Smooth muscle cell (in vitro differentiated cells): ENCODE measurements at regions not wholly inside any gene's neighbourhood (a gene's known extent, or its start where the extent isn't known, plus 50 kb on each side); places are given as distances from the start of the nearest gene placed in this dataset.

ENCODE experiments used
- DNase-seq: peaks from one replicate; lab custom pipeline; 2025; ENCODE audit not compliant: unreplicated experiment; lab: John Stamatoyannopoulos, UW
- H2AFZ ChIP-seq: fragments of 200-600 bp; sonication (generic); 2 replicates; pipeline ENCODE4 v1.6.0; 2016; ENCODE audit warnings: antibody characterized with exemption, low read depth, mild to moderate bottlenecking
- H3F3A ChIP-seq: fragments of 200-600 bp; sonication (generic); 2 replicates; pipeline ENCODE4 v1.6.0; 2017; ENCODE audit warnings: antibody characterized with exemption, low read depth
- H3K27ac ChIP-seq: fragments of 200-600 bp; sonication (generic); 2 replicates; pipeline ENCODE4 v1.5.1; 2016; ENCODE audit warnings: low read depth, mild to moderate bottlenecking
- H3K27me3 ChIP-seq: fragments of 200-600 bp; sonication (generic); 2 replicates; pipeline ENCODE4 v1.6.1; 2016; ENCODE audit warnings: low read depth, mild to moderate bottlenecking
- H3K36me3 ChIP-seq: fragments of 200-600 bp; sonication (generic); 2 replicates; pipeline ENCODE4 v1.5.1; 2016; ENCODE audit warnings: low read depth
- H3K4me1 ChIP-seq: fragments of 200-600 bp; sonication (generic); 2 replicates; pipeline ENCODE4 v1.5.1; 2016; ENCODE audit warnings: low read depth
- H3K4me2 ChIP-seq: fragments of 200-600 bp; sonication (generic); 2 replicates; pipeline ENCODE4 v1.6.0; 2016; ENCODE audit warnings: mild to moderate bottlenecking
- H3K4me3 ChIP-seq: fragments of 200-600 bp; sonication (generic); 2 replicates; pipeline ENCODE4 v1.5.1; 2016; ENCODE audit warnings: mild to moderate bottlenecking
- H3K79me2 ChIP-seq: fragments of 200-600 bp; sonication (generic); 2 replicates; pipeline ENCODE4 v1.6.0; 2016; ENCODE audit warnings: low read depth, mild to moderate bottlenecking
- H3K9ac ChIP-seq: fragments of 200-600 bp; sonication (generic); 2 replicates; pipeline ENCODE4 v1.6.0; 2016; ENCODE audit warnings: low read depth
- H3K9me3 ChIP-seq: fragments of 200-600 bp; sonication (generic); replicated peaks from 2 replicates; pipeline ENCODE4 v1.5.1; 2016; ENCODE audit warnings: low read depth
- H4K20me1 ChIP-seq: fragments of 200-600 bp; sonication (generic); 2 replicates; pipeline ENCODE4 v1.6.0; 2016; ENCODE audit warnings: low read depth
- WGBS: methylation state at CpG from one replicate; pipeline ENCODE4 v1.1.7; 2016; ENCODE audit warnings: low lambda C conversion rate; 5-methylcytosine and 5-hydroxymethylcytosine counted together
- TF ChIP-seq, protein P1 (sequence below): fragments of 200-600 bp; sonication (generic); IDR thresholded peaks from 2 replicates; pipeline ENCODE4 v1.5.1; 2017; ENCODE audit warnings: borderline replicate concordance, mild to moderate bottlenecking, antibody characterized with exemption; ENCODE audit not compliant: insufficient read depth, poor library complexity, severe bottlenecking

DNA sequence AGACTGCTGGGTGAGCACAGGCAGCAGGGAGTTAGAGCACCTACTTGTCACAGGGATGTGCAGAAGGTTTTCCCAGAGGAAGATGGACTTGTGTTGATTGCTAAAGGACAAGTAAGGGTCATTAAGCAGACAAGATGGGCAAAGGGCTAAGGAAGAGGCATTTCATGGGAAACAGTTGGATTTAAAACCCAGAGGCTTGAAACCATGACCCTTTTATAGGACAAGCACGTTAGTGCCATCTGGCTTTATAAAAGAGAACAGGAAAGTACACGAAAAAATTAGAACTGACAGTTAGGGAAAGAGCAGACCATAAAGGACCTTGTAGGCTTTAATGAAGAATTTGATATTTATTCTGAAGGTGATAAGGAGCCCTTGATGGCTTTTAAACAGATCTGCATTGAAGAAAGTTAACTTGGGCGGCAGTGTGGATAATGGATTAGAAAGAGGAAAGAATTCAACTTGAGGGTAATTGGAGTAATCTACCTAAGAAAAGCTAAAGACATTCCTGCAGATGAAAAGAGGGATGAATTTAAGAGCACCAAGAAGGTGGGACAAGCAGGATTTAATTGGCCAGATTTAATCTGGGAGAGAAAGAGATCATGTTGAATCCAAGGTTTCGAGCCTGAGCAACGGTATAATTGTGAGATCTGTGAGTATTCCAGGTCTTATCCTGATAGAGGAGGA, 68.6 kb downstream of the ZC3H11B start:
- Histone ChIP-seq H3K9ac (no peak overlapping the region), H3K79me2 (no peaks in the 10 kb centered on the region), H3K36me3 (no peaks in the 10 kb centered on the region), H3F3A (no peaks in the 10 kb centered on the region), H4K20me1 (no peaks in the 10 kb centered on the region), H3K9me3 (no peaks in the 10 kb centered on the region), H3K4me3 (no peak overlapping the region), H3K4me2 (no peak overlapping the region), H2AFZ (no peak overlapping the region), H3K27ac (no peak overlapping the region), H3K4me1 (peaks cover 10% of the 10 kb centered on the region), H3K27me3 (no peaks in the 10 kb centered on the region)
- WGBS = 76% methylated on average over 5 of the region's 5 CpGs
- DNase-seq = no peak
- TF ChIP-seq, protein P1, sequence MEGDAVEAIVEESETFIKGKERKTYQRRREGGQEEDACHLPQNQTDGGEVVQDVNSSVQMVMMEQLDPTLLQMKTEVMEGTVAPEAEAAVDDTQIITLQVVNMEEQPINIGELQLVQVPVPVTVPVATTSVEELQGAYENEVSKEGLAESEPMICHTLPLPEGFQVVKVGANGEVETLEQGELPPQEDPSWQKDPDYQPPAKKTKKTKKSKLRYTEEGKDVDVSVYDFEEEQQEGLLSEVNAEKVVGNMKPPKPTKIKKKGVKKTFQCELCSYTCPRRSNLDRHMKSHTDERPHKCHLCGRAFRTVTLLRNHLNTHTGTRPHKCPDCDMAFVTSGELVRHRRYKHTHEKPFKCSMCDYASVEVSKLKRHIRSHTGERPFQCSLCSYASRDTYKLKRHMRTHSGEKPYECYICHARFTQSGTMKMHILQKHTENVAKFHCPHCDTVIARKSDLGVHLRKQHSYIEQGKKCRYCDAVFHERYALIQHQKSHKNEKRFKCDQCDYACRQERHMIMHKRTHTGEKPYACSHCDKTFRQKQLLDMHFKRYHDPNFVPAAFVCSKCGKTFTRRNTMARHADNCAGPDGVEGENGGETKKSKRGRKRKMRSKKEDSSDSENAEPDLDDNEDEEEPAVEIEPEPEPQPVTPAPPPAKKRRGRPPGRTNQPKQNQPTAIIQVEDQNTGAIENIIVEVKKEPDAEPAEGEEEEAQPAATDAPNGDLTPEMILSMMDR = no peak

DNA sequence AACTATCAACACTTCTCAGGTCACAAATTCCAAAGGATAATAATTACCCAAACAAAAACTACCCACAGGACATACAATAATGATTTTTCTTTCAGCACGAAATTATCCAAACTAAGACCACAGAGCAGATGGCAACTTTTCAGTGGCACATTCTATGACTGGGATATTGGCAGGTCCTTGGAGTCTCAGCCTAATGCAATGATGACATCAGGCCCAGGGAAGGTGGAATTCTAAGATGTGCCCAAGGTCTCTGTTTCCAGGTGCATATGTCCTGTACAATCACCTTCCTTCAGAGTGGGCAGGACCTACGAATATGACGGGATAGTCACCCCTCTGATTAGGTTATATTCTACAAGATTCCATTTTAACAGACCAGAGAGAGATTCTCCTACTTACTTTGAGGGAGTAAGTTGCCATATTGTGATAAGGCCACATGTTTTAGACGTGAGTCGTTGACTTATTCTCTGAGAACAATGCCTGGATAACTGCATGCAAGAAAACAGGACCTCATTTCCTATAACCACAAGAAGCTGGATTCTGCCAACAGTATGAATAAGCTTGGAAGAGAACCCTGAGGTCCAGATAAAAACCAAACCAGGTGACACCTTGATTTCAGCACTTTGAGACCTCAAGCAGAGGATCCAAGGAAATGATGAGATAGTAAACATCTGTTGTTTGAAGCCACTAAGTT, 69.9 kb downstream of the ZC3H11B start:
- Histone ChIP-seq H4K20me1 (no peaks in the 10 kb centered on the region), H3K9ac (no peak overlapping the region), H3K4me3 (no peak overlapping the region), H3K4me2 (no peak overlapping the region), H3K27ac (no peak overlapping the region), H3K36me3 (no peaks in the 10 kb centered on the region), H2AFZ (no peak overlapping the region), H3F3A (no peaks in the 10 kb centered on the region), H3K27me3 (no peaks in the 10 kb centered on the region), H3K4me1 (peaks cover 15% of the 10 kb centered on the region), H3K9me3 (no peaks in the 10 kb centered on the region), H3K79me2 (no peaks in the 10 kb centered on the region)
- TF ChIP-seq, protein P1 = no peak
- 81% methylated on average over 5 of the region's 5 CpGs for WGBS
- DNase-seq = no peak

DNA sequence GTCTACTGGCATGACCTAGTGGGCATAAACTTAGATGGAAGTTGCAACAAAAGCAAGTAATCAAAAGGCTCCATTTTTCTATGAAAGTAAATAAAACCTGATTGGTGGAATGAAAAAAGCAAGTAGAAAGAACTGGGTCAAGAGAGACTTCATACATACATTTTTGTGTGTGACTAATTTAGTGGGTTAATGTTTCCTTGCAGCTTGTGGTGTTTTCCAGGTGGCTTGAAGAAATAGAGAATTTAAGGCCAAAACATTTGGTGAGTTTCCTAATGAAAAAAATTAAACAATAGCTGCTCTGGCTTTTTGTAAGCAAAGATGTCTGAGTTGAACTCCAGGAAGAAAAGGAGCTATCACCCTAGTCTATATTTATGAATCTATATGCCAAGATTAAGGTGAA, 71.0 kb downstream of the ZC3H11B start:
- no peaks in the 10 kb centered on the region for H3K27me3 ChIP-seq

More for the DNA sequence above, 71.0 kb downstream of the ZC3H11B start:
- Histone ChIP-seq H3K27ac (no peak overlapping the region), H3K4me1 (peaks cover 16% of the 10 kb centered on the region), H3K79me2 (no peaks in the 10 kb centered on the region), H3K36me3 (no peaks in the 10 kb centered on the region), H3K4me3 (no peak overlapping the region), H2AFZ (no peak overlapping the region), H3K9me3 (no peaks in the 10 kb centered on the region), H3F3A (no peaks in the 10 kb centered on the region), H3K4me2 (no peak overlapping the region), H4K20me1 (no peaks in the 10 kb centered on the region), H3K9ac (no peak overlapping the region)
- TF ChIP-seq, protein P1 = no peak
- DNase-seq = no peak
